HEK293 (cell line): ENCODE measurements at regions not wholly inside any gene's neighbourhood (a gene's known extent, or its start where the extent isn't known, plus 50 kb on each side); places are given as distances from the start of the nearest gene placed in this dataset.

Experiments
- BCL11B ChIP-seq: fragments of 450-650 bp; formaldehyde crosslinking; IDR thresholded peaks from 2 replicates; pipeline ENCODE4 v1.5.1; 2016; ENCODE audit warnings: low read depth, missing biosample characterization, missing genetic modification characterization
- CTCF ChIP-seq: fragments of 450-650 bp; formaldehyde crosslinking; IDR thresholded peaks from 2 replicates; pipeline ENCODE4 v1.5.1; 2016; ENCODE audit warnings: missing biosample characterization, missing genetic modification characterization
- HIC1 ChIP-seq: fragments of 450-650 bp; formaldehyde crosslinking; IDR thresholded peaks from 2 replicates; pipeline ENCODE4 v1.5.1; 2016; ENCODE audit warnings: missing biosample characterization, missing genetic modification characterization
- HOXA7 ChIP-seq: sonication (generic); formaldehyde crosslinking; IDR thresholded peaks from 2 replicates; pipeline ENCODE4 v1.8.1; 2022; ENCODE audit warnings: missing genetic modification reagents, borderline replicate concordance
- MYNN ChIP-seq: fragments of 450-650 bp; formaldehyde crosslinking; IDR thresholded peaks from 2 replicates; pipeline ENCODE4 v1.5.1; 2016; ENCODE audit warnings: missing biosample characterization, missing genetic modification characterization, borderline replicate concordance
- PATZ1 ChIP-seq: fragments of 450-650 bp; formaldehyde crosslinking; IDR thresholded peaks from 2 replicates; pipeline ENCODE4 v1.5.1; 2016; ENCODE audit warnings: missing biosample characterization, missing genetic modification characterization
- PBX3 ChIP-seq: sonication (generic); formaldehyde crosslinking; IDR thresholded peaks from 2 replicates; pipeline ENCODE4 v1.8.1; 2022; ENCODE audit warnings: mild to moderate bottlenecking, moderate library complexity, missing genetic modification reagents
- RBAK ChIP-seq: fragments of 450-650 bp; formaldehyde crosslinking; IDR thresholded peaks from 2 replicates; pipeline ENCODE4 v1.5.1; 2016; ENCODE audit warnings: missing biosample characterization, missing genetic modification characterization
- SP2 ChIP-seq: fragments of 450-650 bp; formaldehyde crosslinking; IDR thresholded peaks from 2 replicates; pipeline ENCODE4 v1.5.1; 2016; ENCODE audit warnings: missing biosample characterization, missing genetic modification characterization
- ZBTB21 ChIP-seq: fragments of 450-650 bp; formaldehyde crosslinking; IDR thresholded peaks from 2 replicates; pipeline ENCODE4 v1.5.1; 2017; ENCODE audit warnings: missing biosample characterization, missing genetic modification characterization
- ZNF518A ChIP-seq: fragments of 450-650 bp; formaldehyde crosslinking; conservative IDR thresholded peaks from 2 replicates; pipeline ENCODE4 v1.5.1; 2016; ENCODE audit warnings: low read depth, missing biosample characterization, missing genetic modification characterization
- ZNF639 ChIP-seq: fragments of 450-650 bp; formaldehyde crosslinking; IDR thresholded peaks from 2 replicates; pipeline ENCODE4 v1.5.1; 2016; ENCODE audit warnings: missing biosample characterization, missing genetic modification characterization

- no peak for TF ChIP-seq CTCF
- no peak for TF ChIP-seq ZBTB21
- no peak for TF ChIP-seq ZNF639
- no peak for TF ChIP-seq RBAK (tag by site-specific recombination)
- no peak for TF ChIP-seq PBX3 (CRISPR knock-in tag)
- no peak for TF ChIP-seq PATZ1
- TF ChIP-seq HIC1 (tag by site-specific recombination): no peak
- TF ChIP-seq SP2 (tag by site-specific recombination): no peak
- TF ChIP-seq BCL11B: no peak
- no peak for TF ChIP-seq MYNN (tag by site-specific recombination)
- no peak for TF ChIP-seq ZNF518A
- no peak for TF ChIP-seq HOXA7 (CRISPR knock-in tag)
Observed at GRCh38 chr2:30037016-30037415, 109.8 kb upstream of the YPEL5 start.
